Nephron progenitor cell (in vitro differentiated cells): ENCODE measurements at regions not wholly inside any gene's neighbourhood (a gene's known extent, or its start where the extent isn't known, plus 50 kb on each side); places are given as distances from the start of the nearest gene placed in this dataset.
"Not testable (repeated sequence)": the region's sequence is repeated elsewhere in the genome, so short reads cannot be mapped to it uniquely, and the experiment has no call there.

Source experiments
- DNase-seq: peaks from one replicate; pipeline ENCODE4 v3.0.0; 2021
- H3K27ac Mint-ChIP-seq: 2 replicates; pipeline ENCODE4 v1.8.0; 2021; ENCODE audit warnings: mild to moderate bottlenecking, moderate library complexity, mixed read lengths
- H3K27me3 Mint-ChIP-seq: 2 replicates; pipeline ENCODE4 v1.8.0; 2021; ENCODE audit warnings: mild to moderate bottlenecking, low read depth, mixed read lengths; ENCODE audit not compliant: poor library complexity
- H3K36me3 Mint-ChIP-seq: 2 replicates; pipeline ENCODE4 v1.8.0; 2021; ENCODE audit warnings: low read depth, mixed read lengths
- H3K4me1 Mint-ChIP-seq: 2 replicates; pipeline ENCODE4 v1.8.0; 2021; ENCODE audit warnings: mixed read lengths
- H3K4me3 Mint-ChIP-seq: 2 replicates; pipeline ENCODE4 v1.8.0; 2021; ENCODE audit warnings: mild to moderate bottlenecking, moderate library complexity, mixed read lengths
- H3K9me3 Mint-ChIP-seq: 2 replicates; pipeline ENCODE4 v1.8.0; 2021; ENCODE audit warnings: mild to moderate bottlenecking, moderate library complexity, mixed read lengths
- CTCF ChIP-seq: fragments of 200-600 bp; sonication (generic); IDR thresholded peaks from 2 replicates; pipeline ENCODE4 v1.5.0; 2021; ENCODE audit warnings: antibody characterized with exemption

- peaks cover 47% of the 10 kb centered on the region for H3K27me3 Mint-ChIP-seq
- no peak overlapping the region for H3K27ac Mint-ChIP-seq
- no peaks in the 10 kb centered on the region for H3K4me1 Mint-ChIP-seq
- no peak overlapping the region for H3K4me3 Mint-ChIP-seq
- no peaks in the 10 kb centered on the region for H3K36me3 Mint-ChIP-seq
- TF ChIP-seq CTCF: no peak
- H3K9me3 Mint-ChIP-seq: no peaks in the 10 kb centered on the region
- DNase-seq: no peak
These were observed 69.2 kb upstream of the PPP1R26 start for GRCh38 chr9:135410421-135410820.

GRCh38 chr9:135410831-135411473, 68.6 kb upstream of the PPP1R26 start:
- no peaks in the 10 kb centered on the region for H3K4me1 Mint-ChIP-seq
- no peak overlapping the region for H3K27ac Mint-ChIP-seq
- no peaks in the 10 kb centered on the region for H3K9me3 Mint-ChIP-seq
- no peak for DNase-seq
- H3K27me3 Mint-ChIP-seq: peaks cover 42% of the 10 kb centered on the region
- H3K36me3 Mint-ChIP-seq: no peaks in the 10 kb centered on the region
- H3K4me3 Mint-ChIP-seq: no peak overlapping the region
- TF ChIP-seq CTCF: no peak

- not testable (repeated sequence) for H3K9me3 Mint-ChIP-seq, H3K36me3 Mint-ChIP-seq, H3K4me3 Mint-ChIP-seq, H3K27ac Mint-ChIP-seq, DNase-seq, H3K4me1 Mint-ChIP-seq
- H3K27me3 Mint-ChIP-seq: peaks cover 42% of the 10 kb centered on the region
These were observed 68.0 kb upstream of the PPP1R26 start for GRCh38 chr9:135411605-135412004.

GRCh38 chr9:135412315-135413085, 67.1 kb upstream of the PPP1R26 start:
- not testable (repeated sequence) for H3K36me3 Mint-ChIP-seq, H3K4me1 Mint-ChIP-seq, H3K4me3 Mint-ChIP-seq, H3K9me3 Mint-ChIP-seq, H3K27ac Mint-ChIP-seq
- peak; percentile 92 for DNase-seq
- TF ChIP-seq CTCF: peak; percentile 100
- peaks cover 36% of the 10 kb centered on the region for H3K27me3 Mint-ChIP-seq

GRCh38 chr9:135413086-135413375, 66.6 kb upstream of the PPP1R26 start:
- no peaks in the 10 kb centered on the region for H3K9me3 Mint-ChIP-seq
- H3K36me3 Mint-ChIP-seq: no peaks in the 10 kb centered on the region
- peaks cover 4% of the 10 kb centered on the region for H3K4me1 Mint-ChIP-seq
- no peak overlapping the region for H3K27ac Mint-ChIP-seq
- TF ChIP-seq CTCF: no peak
- H3K27me3 Mint-ChIP-seq: peaks cover 30% of the 10 kb centered on the region
- no peak overlapping the region for H3K4me3 Mint-ChIP-seq
- no peak for DNase-seq

- Mint-ChIP-seq H3K27me3 (peaks cover 26% of the 10 kb centered on the region), H3K9me3 (no peaks in the 10 kb centered on the region), H3K4me1 (peaks cover 9% of the 10 kb centered on the region), H3K4me3 (no peak overlapping the region), H3K36me3 (no peaks in the 10 kb centered on the region), H3K27ac (no peak overlapping the region)
- DNase-seq: no peak
- no peak for TF ChIP-seq CTCF
These were observed 66.1 kb upstream of the PPP1R26 start for GRCh38 chr9:135413461-135413860.
